DND-41 (cell line): ENCODE measurements at regions not wholly inside any gene's neighbourhood (a gene's known extent, or its start where the extent isn't known, plus 50 kb on each side); places are given as distances from the start of the nearest gene placed in this dataset.

Experiments used
- ATAC-seq: fragments of 200-7000 bp; cut with Tn5 transposase; 3 replicates; pipeline ENCODE4 v1.9.1; 2021; ENCODE audit warnings: low read depth; ENCODE audit not compliant: insufficient read depth
- DNase-seq: peaks from one replicate; pipeline ENCODE4 v3.0.0-alpha.2; 2020
- H2AFZ ChIP-seq: 2 replicates; pipeline ENCODE4 v1.6.0; 2012; ENCODE audit warnings: low read depth, low read length
- H3K27ac ChIP-seq: 2 replicates; pipeline ENCODE4 v1.5.1; 2012; ENCODE audit warnings: low read length, inconsistent platforms
- H3K27me3 ChIP-seq: fragments of 200-600 bp; sonication (generic); 2 replicates; pipeline ENCODE4 v1.6.0; 2012; ENCODE audit warnings: low read length, mild to moderate bottlenecking, inconsistent platforms; ENCODE audit not compliant: insufficient read depth, poor library complexity
- H3K36me3 ChIP-seq: 2 replicates; pipeline ENCODE4 v1.5.1; 2012; ENCODE audit warnings: low read length, inconsistent platforms; ENCODE audit not compliant: insufficient read depth
- H3K4me1 ChIP-seq: 2 replicates; pipeline ENCODE4 v1.5.1; 2012; ENCODE audit warnings: mild to moderate bottlenecking, low read length; ENCODE audit not compliant: insufficient read depth
- H3K4me2 ChIP-seq: 2 replicates; pipeline ENCODE4 v1.6.0; 2012; ENCODE audit warnings: mild to moderate bottlenecking, moderate library complexity, low read length, inconsistent platforms; ENCODE audit not compliant: insufficient read depth
- H3K4me3 ChIP-seq, 2 experiments: fragments of 200-600 bp in 1 of 2; shearing (Covaris generic) in 1 of 2; 2 replicates each; pipeline ENCODE4 v1.5.1; 2012 to 2016; ENCODE audit warnings: inconsistent platforms in 2 of 2, low read length in 2 of 2, mild to moderate bottlenecking in 2 of 2, low read depth in 1 of 2, moderate library complexity in 1 of 2
- H3K79me2 ChIP-seq: 2 replicates; pipeline ENCODE4 v1.6.0; 2012; ENCODE audit warnings: low read length, inconsistent platforms; ENCODE audit not compliant: insufficient read depth
- H3K9ac ChIP-seq: 2 replicates; pipeline ENCODE4 v1.6.0; 2012; ENCODE audit warnings: low read depth, mild to moderate bottlenecking, inconsistent platforms, low read length, moderate library complexity
- H3K9me3 ChIP-seq: 2 replicates; pipeline ENCODE4 v1.5.1; 2012; ENCODE audit warnings: low read length, moderate library complexity, mild to moderate bottlenecking, inconsistent platforms; ENCODE audit not compliant: insufficient read depth, severe bottlenecking
- H4K20me1 ChIP-seq: 2 replicates; pipeline ENCODE4 v1.6.0; 2012; ENCODE audit warnings: low read length; ENCODE audit not compliant: insufficient read depth
- CTCF ChIP-seq: IDR thresholded peaks from 2 replicates; pipeline ENCODE4 v1.5.1; 2012; ENCODE audit warnings: borderline replicate concordance, low read length, moderate library complexity, mild to moderate bottlenecking; ENCODE audit not compliant: poor library complexity, severe bottlenecking; ENCODE audit errors: extremely low read depth
- EZH2 ChIP-seq: IDR thresholded peaks from 3 replicates; pipeline ENCODE4 v1.6.1; 2012; ENCODE audit warnings: borderline replicate concordance, low read depth, mild to moderate bottlenecking, moderate library complexity, low read length, inconsistent platforms; ENCODE audit not compliant: severe bottlenecking

GRCh38 chr9:95762322-95762721 is 113.2 kb upstream of the ERCC6L2 start:
- no peak overlapping the region for H3K4me3 ChIP-seq

GRCh38 chr9:95760791-95761190 is 114.7 kb upstream of the ERCC6L2 start:
- Histone ChIP-seq H3K79me2 (no peaks in the 10 kb centered on the region), H3K9me3 (no peaks in the 10 kb centered on the region), H3K27ac (no peak overlapping the region), H3K36me3 (no peaks in the 10 kb centered on the region), H3K4me2 (no peak overlapping the region), H3K4me3 (no peak overlapping the region), H2AFZ (no peak overlapping the region), H3K27me3 (no peaks in the 10 kb centered on the region), H3K4me1 (no peaks in the 10 kb centered on the region), H3K9ac (no peak overlapping the region), H4K20me1 (no peaks in the 10 kb centered on the region)
- ATAC-seq (no peak), DNase-seq (no peak)
- TF ChIP-seq CTCF (no peak), EZH2 (no peak)

More at GRCh38 chr9:95762322-95762721, 113.2 kb upstream of the ERCC6L2 start:
- Histone ChIP-seq H4K20me1 (no peaks in the 10 kb centered on the region), H3K27me3 (no peaks in the 10 kb centered on the region), H3K36me3 (no peaks in the 10 kb centered on the region), H3K9me3 (no peaks in the 10 kb centered on the region), H3K4me1 (no peaks in the 10 kb centered on the region), H3K4me2 (no peak overlapping the region), H3K27ac (no peak overlapping the region), H3K79me2 (no peaks in the 10 kb centered on the region), H2AFZ (no peak overlapping the region), H3K9ac (no peak overlapping the region)
- DNase-seq (no peak), ATAC-seq (no peak)
- TF ChIP-seq EZH2 (no peak), CTCF (no peak)

GRCh38 chr9:95757439-95757838 is 118.1 kb upstream of the ERCC6L2 start:
- no peaks in the 10 kb centered on the region for H3K9me3 ChIP-seq
- H3K4me1 ChIP-seq = no peaks in the 10 kb centered on the region
- H3K27me3 ChIP-seq = peaks cover 2% of the 10 kb centered on the region
- ATAC-seq = no peak
- no peak for DNase-seq
- H3K4me3 ChIP-seq = no peak overlapping the region
- H2AFZ ChIP-seq = no peak overlapping the region
- no peaks in the 10 kb centered on the region for H4K20me1 ChIP-seq
- no peak overlapping the region for H3K4me2 ChIP-seq
- TF ChIP-seq CTCF (no peak), EZH2 (no peak)
- H3K79me2 ChIP-seq = no peaks in the 10 kb centered on the region
- no peaks in the 10 kb centered on the region for H3K36me3 ChIP-seq
- H3K27ac ChIP-seq = no peak overlapping the region
- H3K9ac ChIP-seq = no peak overlapping the region

GRCh38 chr9:95756986-95757385 is 118.5 kb upstream of the ERCC6L2 start:
- Histone ChIP-seq H3K9ac (no peak overlapping the region), H3K4me3 (no peak overlapping the region), H3K79me2 (no peaks in the 10 kb centered on the region), H4K20me1 (no peaks in the 10 kb centered on the region), H3K4me1 (no peaks in the 10 kb centered on the region), H3K27ac (no peak overlapping the region), H3K27me3 (peaks cover 2% of the 10 kb centered on the region), H3K9me3 (no peaks in the 10 kb centered on the region), H3K36me3 (no peaks in the 10 kb centered on the region), H3K4me2 (no peak overlapping the region), H2AFZ (no peak overlapping the region)
- DNase-seq (no peak), ATAC-seq (no peak)
- TF ChIP-seq EZH2 (no peak), CTCF (no peak)
